Uterus (tissue), 2 donors: ENCODE measurements at regions not wholly inside any gene's neighbourhood (a gene's known extent, or its start where the extent isn't known, plus 50 kb on each side); places are given as distances from the start of the nearest gene placed in this dataset.

Experiments used
- POLR2A ChIP-seq, 2 donors: fragments of 450-650 bp; IDR thresholded peaks; one replicate each; pipeline ENCODE4 v1.6.1; 2016; ENCODE audit warnings: antibody characterized with exemption in 2 of 2, mild to moderate bottlenecking in 1 of 2, moderate library complexity in 1 of 2
- TF ChIP-seq, protein P1 (sequence below), 4 experiments: fragments of 200-600 bp in 2 of 4; fragments of 450-650 bp in 2 of 4; sonication (generic) in 2 of 4; IDR thresholded peaks; one replicate each; pipeline ENCODE4 v1.5.1; 2016 to 2019; ENCODE audit warnings: antibody characterized with exemption in 4 of 4, mild to moderate bottlenecking in 2 of 4, moderate library complexity in 1 of 4

DNA sequence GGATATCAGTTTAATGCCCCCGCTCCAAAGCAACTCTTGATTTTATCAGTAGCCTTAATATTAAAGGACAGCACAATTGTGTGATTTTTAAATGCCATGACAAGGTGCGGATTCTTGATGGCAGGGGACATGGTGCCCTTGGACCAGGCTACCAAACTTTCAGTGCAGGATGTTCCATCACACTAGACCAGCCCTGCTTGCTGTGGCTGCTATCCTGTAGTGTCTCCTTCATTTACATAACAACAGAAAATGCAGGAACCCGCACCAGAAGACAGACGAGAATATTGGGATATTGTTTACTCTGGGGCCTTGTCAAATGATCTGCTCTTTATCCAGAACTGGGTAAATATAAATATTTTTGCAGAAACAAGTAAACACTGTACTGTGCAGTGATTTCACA, 229.3 kb upstream of the PKN2 start:
- TF ChIP-seq, protein P1, sequence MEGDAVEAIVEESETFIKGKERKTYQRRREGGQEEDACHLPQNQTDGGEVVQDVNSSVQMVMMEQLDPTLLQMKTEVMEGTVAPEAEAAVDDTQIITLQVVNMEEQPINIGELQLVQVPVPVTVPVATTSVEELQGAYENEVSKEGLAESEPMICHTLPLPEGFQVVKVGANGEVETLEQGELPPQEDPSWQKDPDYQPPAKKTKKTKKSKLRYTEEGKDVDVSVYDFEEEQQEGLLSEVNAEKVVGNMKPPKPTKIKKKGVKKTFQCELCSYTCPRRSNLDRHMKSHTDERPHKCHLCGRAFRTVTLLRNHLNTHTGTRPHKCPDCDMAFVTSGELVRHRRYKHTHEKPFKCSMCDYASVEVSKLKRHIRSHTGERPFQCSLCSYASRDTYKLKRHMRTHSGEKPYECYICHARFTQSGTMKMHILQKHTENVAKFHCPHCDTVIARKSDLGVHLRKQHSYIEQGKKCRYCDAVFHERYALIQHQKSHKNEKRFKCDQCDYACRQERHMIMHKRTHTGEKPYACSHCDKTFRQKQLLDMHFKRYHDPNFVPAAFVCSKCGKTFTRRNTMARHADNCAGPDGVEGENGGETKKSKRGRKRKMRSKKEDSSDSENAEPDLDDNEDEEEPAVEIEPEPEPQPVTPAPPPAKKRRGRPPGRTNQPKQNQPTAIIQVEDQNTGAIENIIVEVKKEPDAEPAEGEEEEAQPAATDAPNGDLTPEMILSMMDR (IDR thresholded peaks at IDR 0.05): no peak
- TF ChIP-seq POLR2A (IDR thresholded peaks at IDR 0.05): no peak
